Right cardiac atrium (tissue), 5 donors: ENCODE measurements at regions not wholly inside any gene's neighbourhood (a gene's known extent, or its start where the extent isn't known, plus 50 kb on each side); places are given as distances from the start of the nearest gene placed in this dataset.

ENCODE experiments used
- ATAC-seq, 2 donors: fragments of 200-7000 bp; cut with Tn5 transposase; one replicate each; pipeline versions ENCODE4 v1.8.0 to v1.9.1; 2020; ENCODE audit warnings: moderate library complexity in 2 of 2, mild to moderate bottlenecking in 1 of 2
- DNase-seq, 3 donors: peaks; one replicate each; pipeline ENCODE4 v3.0.0-alpha.2; 2020
- H3K27ac ChIP-seq: one replicate; pipeline ENCODE4 v1.5.1; 2013; ENCODE audit warnings: mild to moderate bottlenecking, low read length, control low read depth, moderate library complexity
- H3K27me3 ChIP-seq: one replicate; pipeline ENCODE4 v1.6.1; 2013; ENCODE audit not compliant: control insufficient read depth, insufficient read depth
- H3K4me1 ChIP-seq: one replicate; pipeline ENCODE4 v1.6.1; 2013; ENCODE audit warnings: low read length; ENCODE audit not compliant: control insufficient read depth, insufficient read depth
- H3K4me3 ChIP-seq: one replicate; pipeline ENCODE4 v1.5.1; 2013; ENCODE audit warnings: low read length, control low read depth
- H3K9me3 ChIP-seq: one replicate; pipeline ENCODE4 v1.6.1; 2013; ENCODE audit warnings: low read length; ENCODE audit not compliant: control insufficient read depth
- WGBS: extraction: QIAGEN DNeasy Blood & Tissue Kit; methylation state at CpG from one replicate; pipeline ENCODE4 v1.1.7; 2013; 5-methylcytosine and 5-hydroxymethylcytosine counted together
- intact Hi-C, 4 donors: fragments of 100-400 bp; cut with DNase I; formaldehyde crosslinking; loops; one replicate each; pipeline versions ENCODE4 v1.11.0 to v1.14.0; 2022 to 2023
- donor health status: healthy with polysubstance abuse.
- donor health status: DM: no; HTN: yes; CAD: no.
- donor health status: DM: no; HTN: no; CAD: no.
- donor health status: DM: no; HTN: yes; CAD: no; lungs with severe emphysema.
- donor health status: DM: yes; HTN: yes; CAD: no.

- no peaks in the 10 kb centered on the region for H3K4me1 ChIP-seq
- H3K4me3 ChIP-seq = no peak overlapping the region
- no peak overlapping the region for H3K27ac ChIP-seq
- 88% methylated on average over 4 of the region's 4 CpGs for WGBS
- intact Hi-C loops = loop anchor here in 1 of 4 donors (10.0 kb wide), 1 partner anchor 291 kb away; the partner anchor contains the start of gene KLHL20
- DNase-seq (no peak), ATAC-seq (no peak)
- H3K9me3 ChIP-seq = no peaks in the 10 kb centered on the region
- H3K27me3 ChIP-seq = no peaks in the 10 kb centered on the region
Measured at GRCh38 chr1:173424143-173424542, 53.0 kb upstream of the PRDX6 start.

GRCh38 chr1:173424782-173425407 lies 52.2 kb upstream of the PRDX6 start:
- Histone ChIP-seq H3K27me3 (no peaks in the 10 kb centered on the region), H3K4me1 (peaks cover 2% of the 10 kb centered on the region), H3K4me3 (no peak overlapping the region), H3K27ac (no peak overlapping the region), H3K9me3 (no peaks in the 10 kb centered on the region)
- no peak for ATAC-seq
- intact Hi-C loops = loop anchor here in 2 of 4 donors (5.0 to 10.0 kb wide), 2 partner anchors 290 to 397 kb away; partner anchors contain the start of genes CENPL (in 1 of the 2), DARS2 (in 1 of the 2) and KLHL20 (in 1 of the 2)
- 77% methylated on average over 2 of the region's 2 CpGs for WGBS
- DNase-seq = no peak

GRCh38 chr1:173426057-173426456 lies 51.1 kb upstream of the PRDX6 start:
- H3K27ac ChIP-seq = no peak overlapping the region
- H3K27me3 ChIP-seq = no peaks in the 10 kb centered on the region
- intact Hi-C loops = loop anchor here in 2 of 4 donors (5.0 to 10.0 kb wide), 2 partner anchors 289 to 396 kb away; partner anchors contain the start of genes CENPL (in 1 of the 2), DARS2 (in 1 of the 2) and KLHL20 (in 1 of the 2)
- ATAC-seq (no peak), DNase-seq (no peak)
- H3K9me3 ChIP-seq = no peaks in the 10 kb centered on the region
- no peak overlapping the region for H3K4me3 ChIP-seq
- H3K4me1 ChIP-seq = peaks cover 2% of the 10 kb centered on the region
- WGBS = 74% methylated on average over 5 of the region's 5 CpGs

GRCh38 chr1:173427146-173428054 lies 49.7 kb upstream of the PRDX6 start:
- H3K4me3 ChIP-seq = no peak overlapping the region
- H3K4me1 ChIP-seq = peaks cover 2% of the 10 kb centered on the region
- ATAC-seq = no peak
- H3K27ac ChIP-seq = no peak overlapping the region
- no peaks in the 10 kb centered on the region for H3K27me3 ChIP-seq
- no peak for DNase-seq
- H3K9me3 ChIP-seq = no peaks in the 10 kb centered on the region
- intact Hi-C loops = loop anchor here in 2 of 4 donors (5.0 to 10.0 kb wide), 2 partner anchors 287 to 395 kb away; partner anchors contain the start of genes CENPL (in 1 of the 2), DARS2 (in 1 of the 2) and KLHL20 (in 1 of the 2)
- WGBS = 82% methylated on average over 9 of the region's 9 CpGs
